Mesenteric fat pad (tissue), 1 donor: ENCODE measurements at regions not wholly inside any gene's neighbourhood (a gene's known extent, or its start where the extent isn't known, plus 50 kb on each side); places are given as distances from the start of the nearest gene placed in this dataset.

ENCODE experiments used
- DNase-seq: peaks from one replicate; pipeline ENCODE4 v3.0.0-alpha.2; 2020; ENCODE audit warnings: low spot score
- donor health status: DM: yes; HTN: yes; CAD: no.

DNA sequence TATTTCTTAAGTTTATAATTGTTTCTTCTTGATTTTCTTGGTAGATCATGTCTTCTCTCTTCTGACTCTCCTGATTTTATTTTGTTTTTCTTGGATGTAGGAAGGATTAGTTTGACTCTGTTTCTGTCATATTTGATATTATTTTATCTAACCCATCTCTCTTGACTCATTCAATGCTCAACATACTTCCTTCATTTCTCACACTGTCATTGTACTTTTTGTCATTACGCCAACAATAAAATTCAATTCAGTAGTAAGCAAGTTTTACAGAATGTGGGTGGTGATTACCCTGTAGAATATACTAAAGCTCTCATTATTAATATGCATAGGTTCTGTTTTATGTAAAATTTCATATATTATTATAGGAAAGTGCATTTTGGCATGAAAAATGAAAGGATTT is 1303.0 kb upstream of the AGA start:
- DNase-seq = no peak

DNA sequence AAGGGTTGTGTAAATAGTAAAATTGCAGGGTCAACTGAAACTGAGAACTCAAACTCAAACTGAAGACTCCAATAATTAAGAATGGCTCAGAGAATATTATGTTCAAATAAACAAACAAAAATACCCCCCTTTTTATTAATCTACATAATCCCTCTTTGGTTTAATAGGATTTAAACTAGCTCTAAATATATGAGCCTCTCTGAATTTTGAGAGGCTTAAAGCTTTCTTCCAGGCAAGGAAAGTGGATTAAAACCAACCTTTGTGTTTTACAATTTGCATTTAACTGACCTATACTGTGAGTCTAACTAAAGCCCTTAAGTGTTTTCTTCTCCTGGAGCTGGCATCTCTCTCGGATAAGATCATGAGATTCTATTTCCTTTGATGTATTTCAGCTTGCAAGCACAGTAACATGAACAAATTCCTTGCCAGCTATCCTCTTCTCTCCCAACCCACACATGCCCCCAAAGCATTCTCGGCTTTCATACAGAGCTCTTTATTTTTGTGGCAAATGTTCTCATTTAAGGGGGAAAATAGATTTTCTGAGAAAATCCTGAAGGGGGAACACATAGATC is 1310.8 kb upstream of the AGA start:
- DNase-seq = no peak

DNA sequence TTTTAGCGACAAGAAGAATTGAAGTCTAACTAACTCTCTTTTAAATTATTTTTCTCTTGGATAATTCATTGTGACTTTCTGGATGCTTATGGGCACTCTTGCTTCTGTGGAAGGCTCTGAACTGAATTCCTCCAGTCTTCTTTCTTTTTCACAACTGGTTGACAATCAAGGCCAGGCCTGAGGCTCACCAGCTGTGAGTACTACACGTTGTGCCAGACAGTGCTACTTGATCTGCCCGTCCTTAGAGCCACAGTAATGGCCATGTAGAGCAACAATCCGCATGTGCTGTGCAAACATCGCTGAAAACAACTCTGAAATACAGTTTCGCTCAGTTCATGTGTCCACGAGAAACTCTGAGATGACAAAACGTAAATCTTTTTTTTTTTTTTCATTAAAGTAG is 1336.3 kb upstream of the AGA start:
- no peak for DNase-seq

DNA sequence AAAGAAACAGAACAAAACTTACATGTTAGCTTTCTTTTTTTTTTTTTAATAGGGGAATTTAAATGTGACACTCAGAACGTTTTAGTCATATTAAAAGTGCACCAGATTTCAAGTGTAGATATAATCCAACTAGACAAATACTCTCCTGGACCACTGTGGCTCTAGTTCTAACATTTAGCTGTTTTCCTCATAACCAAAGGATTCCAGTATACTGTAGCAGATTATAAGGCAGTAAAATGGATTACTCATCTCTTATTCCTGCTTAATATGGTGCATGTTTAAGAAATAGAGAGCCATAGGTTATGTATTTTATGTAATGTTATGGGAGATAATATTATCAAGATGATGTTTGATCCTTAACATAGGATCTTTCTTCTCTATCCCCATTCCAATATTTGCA is 1339.5 kb upstream of the AGA start:
- DNase-seq = no peak

DNA sequence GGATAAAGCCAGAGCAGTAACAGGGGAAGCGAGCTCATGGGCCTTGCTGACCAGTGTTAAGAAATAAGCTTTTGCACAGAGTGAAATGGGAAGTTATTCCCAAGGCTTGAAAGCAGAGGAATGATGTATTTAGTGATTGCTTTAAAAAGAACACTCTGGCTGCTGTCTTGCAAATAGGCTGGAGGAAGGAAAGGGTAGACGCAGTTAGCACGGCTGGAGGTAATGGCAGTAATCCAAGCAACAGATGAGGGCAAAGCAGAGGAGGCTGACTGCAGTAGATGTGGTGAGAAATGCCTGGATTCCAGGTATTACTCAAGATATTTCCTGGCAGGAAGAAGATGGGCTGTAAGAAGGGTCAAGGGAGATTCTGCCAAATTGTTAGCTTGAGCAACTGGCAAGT is 1342.3 kb upstream of the AGA start:
- DNase-seq = no peak

DNA sequence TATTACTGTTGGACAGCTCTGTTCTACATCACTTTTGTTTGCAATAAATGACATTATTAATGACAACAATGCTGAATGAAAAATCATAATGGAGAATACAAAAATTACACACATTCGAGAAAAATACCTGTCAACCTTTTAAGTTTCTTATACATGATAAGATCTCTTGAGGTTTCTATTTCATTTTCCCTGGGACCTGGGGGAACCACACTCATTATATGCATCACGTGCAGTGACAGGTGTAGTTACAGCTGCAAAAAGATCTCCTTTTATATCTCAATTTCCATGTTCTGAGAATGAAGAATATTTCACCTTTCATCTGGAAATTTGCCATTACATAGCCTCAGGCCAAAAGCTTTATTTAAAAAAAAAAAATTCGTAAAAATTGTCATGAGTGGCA is 1347.0 kb upstream of the AGA start:
- no peak for DNase-seq

DNA sequence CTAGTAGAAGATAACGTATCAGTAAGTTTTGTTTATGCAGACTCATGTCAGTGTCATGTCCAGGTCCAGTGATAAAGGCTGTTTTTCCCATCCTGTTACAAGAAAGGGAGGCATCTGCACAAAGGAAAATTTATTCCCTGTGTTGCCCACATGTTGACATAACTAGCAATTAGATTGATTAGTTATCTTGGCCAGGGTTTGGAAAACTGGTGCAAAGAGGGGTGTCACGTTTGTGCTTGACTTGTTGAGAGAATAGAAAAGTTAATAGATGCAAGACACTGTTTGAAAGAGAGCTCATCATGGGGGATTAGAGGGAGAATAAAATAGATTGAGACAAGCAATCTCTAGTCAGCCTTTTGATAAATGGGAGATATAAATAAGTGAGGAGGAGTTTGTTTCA is 1357.0 kb upstream of the AGA start:
- DNase-seq = no peak

DNA sequence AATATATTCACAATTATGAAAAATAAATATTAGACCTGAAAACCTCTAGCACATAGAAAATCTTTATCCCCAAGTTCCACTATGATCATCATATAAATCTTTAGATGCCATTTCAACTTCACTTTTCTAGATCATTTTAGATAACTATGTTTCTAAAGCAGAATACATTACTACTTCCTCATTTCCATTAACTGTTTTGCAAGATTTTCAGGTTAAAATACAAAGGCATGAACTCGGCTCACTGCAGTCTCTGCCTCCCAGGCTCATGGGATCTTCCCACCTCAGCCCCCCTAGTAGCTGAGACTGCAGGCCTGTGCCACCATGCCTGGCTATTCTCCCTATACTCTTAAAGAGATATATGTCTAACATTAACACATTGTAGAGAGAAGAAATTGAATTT is 1365.9 kb upstream of the AGA start:
- no peak for DNase-seq

DNA sequence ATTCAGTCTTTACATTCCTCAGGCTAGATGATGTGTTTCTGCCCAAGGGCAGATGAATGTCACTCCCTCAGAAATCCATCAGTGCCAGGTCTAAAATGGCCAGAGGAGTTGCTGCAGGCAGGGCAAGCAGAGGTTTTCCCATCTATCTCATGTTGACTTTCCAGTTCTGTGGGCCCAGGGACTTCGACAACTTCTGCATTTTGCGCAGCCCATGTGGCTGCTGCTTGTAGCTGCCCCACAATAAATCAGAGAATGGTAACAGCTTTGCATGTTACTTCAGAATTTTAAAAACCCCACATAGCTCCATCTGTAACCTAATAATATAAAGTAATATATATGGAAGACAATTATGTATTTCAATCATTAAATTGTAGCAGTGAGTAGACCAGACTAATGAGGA is 1367.7 kb upstream of the AGA start:
- DNase-seq = no peak

DNA sequence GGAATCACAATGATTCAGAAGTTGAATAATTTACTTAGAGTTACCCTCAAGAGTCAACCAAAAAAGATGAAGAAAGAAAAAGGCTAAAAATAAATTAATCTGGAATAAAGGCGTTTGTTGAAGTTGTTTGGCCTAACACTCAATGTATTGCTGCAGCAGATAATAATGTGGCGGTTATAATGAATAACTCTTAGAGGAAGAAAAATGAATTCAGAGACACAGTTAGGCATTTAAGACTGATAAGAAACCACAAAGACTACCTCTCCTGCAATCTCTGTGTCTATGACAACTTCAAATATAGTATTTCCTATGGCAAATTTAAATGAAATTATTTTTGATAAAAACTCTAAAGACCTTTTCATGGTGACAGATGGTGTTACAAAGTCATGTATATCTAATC is 1369.1 kb upstream of the AGA start:
- DNase-seq = no peak

DNA sequence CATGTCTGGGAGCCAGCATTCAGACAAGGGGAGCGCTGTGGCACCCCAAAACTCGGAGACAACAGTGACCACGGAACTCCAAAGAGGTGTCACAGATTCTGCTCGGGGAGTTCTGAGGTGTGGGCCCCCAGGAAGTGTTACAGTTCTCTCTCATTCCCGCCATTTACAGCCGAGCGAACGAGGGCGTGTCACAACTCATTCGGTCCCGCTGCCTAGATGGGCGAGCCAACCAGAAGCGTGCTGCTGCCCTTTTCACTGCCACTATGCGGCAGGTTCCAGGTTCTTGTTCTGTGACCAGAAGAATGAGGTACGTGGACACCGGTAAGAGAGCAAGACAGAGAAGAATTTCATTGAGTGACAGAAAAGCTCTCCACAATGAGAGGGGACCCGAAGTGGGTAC is 1370.6 kb upstream of the AGA start:
- DNase-seq = no peak

DNA sequence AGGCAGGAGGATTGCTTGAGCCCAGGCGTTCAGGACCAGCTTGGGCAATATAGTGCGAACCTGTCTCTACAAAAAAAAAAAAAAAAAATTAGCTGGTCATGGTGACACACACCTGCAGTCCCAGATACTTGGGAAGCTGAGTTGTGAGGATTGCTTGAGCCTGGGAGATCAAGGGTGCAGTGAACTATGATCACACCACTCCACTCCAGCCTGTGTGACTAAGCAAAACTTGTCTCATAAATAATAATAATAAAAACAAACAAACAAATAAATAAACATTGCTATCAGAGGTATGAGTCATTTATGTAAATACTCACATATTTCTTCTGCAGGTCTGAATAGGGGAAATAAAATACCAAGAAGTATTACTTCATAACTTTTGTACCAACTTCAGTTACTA is 1372.7 kb upstream of the AGA start:
- DNase-seq = no peak

DNA sequence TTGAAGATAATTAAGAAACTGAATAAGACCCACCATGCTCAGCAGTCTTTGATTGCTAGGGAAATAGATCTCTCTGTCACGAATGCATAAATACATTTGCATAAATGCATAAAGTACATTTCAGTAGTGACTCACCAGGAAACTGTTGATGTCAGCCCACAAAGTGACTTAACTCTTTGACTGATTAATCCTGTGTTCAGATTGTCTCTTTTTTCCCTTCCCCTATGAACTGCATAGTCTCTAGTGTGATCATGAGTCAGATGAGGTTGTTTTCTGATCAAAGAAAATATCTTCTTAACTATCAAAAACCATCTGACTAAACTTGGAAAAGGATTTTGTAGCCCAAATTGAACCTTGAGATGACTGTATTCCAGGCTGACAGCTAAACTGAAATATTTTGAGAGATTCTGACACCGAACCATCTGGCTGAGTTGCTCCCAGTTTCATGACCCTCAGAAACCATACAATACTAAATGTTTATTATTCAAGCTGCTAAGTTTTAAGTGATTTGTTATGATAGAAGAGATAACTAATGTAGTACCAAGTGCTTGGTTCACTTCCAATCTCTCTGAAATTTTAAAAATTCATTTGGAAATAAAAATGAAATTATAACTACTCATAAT is 1381.5 kb upstream of the AGA start:
- DNase-seq = no peak

DNA sequence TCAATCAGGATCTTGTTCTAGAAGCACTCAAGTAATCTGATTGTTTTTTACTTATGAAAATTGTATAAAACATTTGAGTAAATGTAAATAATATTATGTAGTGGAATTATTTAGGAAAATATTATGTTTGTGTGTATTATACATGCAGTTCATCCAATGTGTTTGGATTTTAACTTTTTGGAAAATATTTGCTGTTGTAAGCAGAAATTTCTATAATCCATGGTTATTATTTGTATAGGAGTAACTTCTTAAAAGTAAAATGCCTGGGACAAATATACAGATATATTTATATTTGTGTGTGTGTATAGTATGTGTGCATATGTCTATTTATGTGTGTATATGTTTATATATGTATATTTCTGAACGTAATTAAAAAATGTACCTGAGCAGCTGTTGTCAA is 1394.6 kb upstream of the AGA start:
- no peak for DNase-seq

DNA sequence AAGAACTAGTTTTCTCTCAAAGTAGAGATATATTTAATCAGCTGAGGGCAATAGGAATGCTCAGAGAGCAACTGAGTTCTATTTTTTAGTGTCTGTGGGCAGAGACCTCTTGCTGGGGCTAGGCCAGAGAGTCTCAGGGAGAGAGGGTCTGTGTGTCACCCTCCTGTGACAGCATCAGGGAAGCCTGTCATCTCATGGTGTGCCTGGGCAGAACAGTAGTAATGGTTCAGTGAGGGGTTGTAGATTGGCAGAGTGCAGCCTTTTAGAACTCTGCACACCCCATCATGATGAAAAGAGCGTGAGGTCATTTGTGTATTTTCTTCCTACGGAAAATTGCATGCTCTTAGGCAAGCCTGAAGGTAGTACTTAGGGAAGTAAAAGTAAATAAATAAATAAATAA is 1396.5 kb upstream of the AGA start:
- DNase-seq = no peak

DNA sequence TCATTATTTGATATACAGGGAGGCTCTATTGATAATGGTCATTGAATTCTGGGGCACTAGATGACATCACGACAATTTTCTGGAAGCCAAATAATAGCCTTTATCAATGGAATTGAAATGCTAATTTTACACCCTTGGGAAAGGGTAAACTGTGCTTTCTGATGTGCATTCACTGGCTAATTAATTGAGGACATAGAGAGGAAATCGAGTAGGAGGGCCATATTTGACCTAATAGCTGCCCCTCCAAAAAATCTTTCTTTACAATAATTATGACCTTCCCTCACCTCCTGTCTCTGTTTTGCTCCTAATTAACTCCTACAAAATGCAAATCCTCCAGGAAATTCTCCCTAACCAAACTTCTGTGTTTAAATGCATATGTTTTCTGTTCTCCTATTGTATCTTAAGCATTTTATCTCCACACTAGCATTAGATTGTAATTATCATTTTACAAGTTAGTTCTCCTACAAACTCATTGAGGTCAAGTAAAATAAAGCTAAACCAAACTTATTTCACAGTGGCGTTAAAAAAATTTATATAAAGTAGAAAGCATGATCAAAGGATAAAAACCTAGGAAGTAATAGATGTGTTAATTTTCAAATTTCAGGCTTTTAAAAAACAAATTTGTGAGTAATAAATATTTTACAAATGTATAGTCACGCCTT is 1414.0 kb upstream of the AGA start:
- DNase-seq = no peak

DNA sequence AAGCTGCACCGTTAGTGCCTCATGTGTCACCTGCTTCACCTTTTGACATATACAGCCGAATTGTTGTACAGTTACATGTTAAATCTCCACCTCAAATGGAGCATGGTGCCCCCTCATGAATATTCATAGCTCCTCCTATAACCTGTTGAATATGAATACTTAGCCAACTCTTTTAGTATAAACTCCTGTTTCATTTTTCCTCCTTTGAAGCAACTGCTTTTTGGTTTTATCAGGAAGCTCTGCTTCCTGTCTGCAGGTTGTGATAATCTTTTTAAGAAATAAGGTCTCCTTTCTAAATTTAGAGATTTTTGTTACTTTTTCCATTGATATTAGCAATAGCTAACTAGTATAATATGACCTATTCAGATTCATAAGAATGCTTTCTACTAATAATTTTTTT is 1429.2 kb upstream of the AGA start:
- no peak for DNase-seq

DNA sequence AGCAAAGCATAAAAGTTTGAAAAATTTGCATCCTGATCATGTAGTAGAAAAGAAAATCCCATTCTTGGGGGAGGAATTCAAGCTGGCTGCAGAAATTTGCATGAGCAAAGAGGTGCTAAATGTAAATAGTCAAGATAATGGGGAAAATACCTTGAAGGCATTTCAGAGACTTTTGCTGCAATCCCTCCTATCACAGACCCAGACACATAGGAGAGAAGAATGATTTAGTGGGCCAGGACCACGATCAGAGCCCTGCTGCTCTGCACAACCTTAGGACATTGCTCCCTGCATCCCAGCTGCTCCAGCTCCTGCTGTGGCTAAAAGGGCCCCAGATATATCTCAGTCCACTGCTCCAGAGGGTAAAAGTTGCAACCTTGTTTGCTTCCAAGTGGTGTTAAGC is 1439.7 kb upstream of the AGA start:
- DNase-seq = no peak

DNA sequence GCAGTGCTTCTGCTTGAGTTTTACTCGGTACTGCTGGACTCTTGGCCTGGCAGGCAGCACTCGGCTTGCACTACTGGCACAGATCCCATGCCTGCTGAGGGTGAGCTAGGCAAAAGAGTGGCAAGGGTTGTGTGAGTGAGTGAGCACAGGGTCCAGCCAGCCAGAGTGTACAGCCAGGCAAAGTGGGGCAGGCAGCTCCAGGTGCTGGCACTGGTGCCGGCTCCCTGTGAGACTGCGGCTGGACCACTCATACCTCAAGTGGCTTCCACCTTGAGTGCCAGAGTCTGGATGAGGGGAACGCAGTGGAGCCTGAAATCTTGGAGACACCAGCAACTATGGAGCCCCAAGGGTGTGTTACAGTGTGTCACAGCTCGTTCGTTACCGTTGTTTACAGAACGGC is 1451.9 kb upstream of the AGA start:
- DNase-seq = no peak

DNA sequence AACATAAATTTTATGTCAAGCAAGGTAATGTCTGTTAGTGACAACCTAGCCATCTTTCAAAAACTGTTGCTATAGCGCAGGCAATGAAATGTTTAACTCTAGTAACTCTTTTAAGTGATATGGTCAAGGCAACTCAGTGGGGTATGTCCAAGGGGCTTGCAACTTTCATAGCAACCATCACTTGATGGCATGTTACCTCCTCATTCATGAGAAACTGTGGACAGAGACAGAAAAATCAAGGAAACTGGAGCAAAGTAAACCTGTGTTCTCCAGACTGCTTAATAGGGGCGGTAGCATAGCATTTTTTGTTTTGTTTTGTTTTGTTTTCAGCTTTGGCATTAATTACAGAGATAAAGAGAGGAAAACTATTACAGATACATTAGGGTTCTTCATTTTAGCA is 1456.8 kb upstream of the AGA start:
- DNase-seq = no peak

DNA sequence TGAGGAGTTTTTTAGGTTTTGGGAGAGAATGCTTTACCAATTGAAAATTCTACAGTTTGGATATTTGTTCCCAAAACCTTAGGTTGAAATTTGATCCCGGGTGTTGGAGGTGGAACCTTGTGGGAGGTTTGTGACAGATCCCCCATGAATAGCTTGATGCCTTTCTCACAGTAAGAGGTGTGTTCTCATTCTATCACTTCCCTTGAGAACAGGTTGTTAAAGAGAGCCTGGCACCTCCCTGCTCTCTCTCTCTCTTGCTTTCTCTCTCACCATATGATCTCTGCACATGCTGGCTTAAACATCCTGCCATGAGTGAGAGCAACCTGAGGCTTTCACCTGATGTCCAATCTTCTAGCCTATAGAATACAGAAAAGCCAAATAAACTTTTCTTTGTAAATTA is 1475.5 kb upstream of the AGA start:
- DNase-seq = no peak

DNA sequence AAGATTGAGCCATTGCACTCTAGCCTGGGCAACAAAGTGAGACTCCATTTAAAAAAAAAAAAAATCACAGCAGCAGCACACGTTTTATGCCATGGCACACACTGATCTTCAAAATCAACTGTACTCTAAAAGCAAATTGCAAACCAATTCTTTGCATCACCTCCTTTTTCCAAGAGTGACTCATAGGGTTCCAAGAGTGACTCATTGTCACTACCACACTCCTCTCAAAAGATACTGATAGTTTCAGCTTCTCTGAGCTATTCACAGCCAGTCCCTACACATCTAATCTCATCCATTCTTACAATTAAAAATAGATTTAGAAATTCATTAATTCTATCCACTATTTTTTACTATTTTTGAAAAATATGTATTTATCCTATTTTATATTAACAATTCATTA is 1494.9 kb upstream of the AGA start:
- DNase-seq = no peak

DNA sequence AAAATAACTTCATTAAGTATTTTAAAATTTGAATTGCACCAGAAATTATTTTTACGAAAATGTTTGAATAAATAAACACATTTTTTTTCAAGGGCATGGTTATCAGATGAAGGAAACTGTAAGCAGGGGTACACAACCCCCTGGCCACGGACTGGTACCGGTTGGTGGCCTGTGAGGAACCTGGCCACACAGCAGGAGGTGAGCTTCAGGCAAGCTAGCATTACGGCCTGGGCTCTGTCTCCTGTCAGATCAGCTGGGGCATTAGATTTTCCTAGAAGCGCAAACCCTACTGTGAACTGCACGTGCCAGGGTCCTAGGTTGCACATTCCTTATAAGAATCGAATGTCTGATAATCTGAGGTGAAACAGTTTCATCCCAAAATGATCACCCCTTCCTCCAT is 1499.7 kb upstream of the AGA start:
- DNase-seq = no peak
